Neural cell (in vitro differentiated cells): ENCODE measurements at regions not wholly inside any gene's neighbourhood (a gene's known extent, or its start where the extent isn't known, plus 50 kb on each side); places are given as distances from the start of the nearest gene placed in this dataset.

Source experiments
- EP300 ChIP-seq: fragments of 450-650 bp; conservative IDR thresholded peaks from 2 replicates; pipeline ENCODE4 v1.6.1; 2014; ENCODE audit warnings: antibody characterized with exemption, mild to moderate bottlenecking, moderate library complexity; ENCODE audit not compliant: poor library complexity, severe bottlenecking
- EZH2 ChIP-seq: fragments of 200-600, 300-800 bp; shearing (Covaris generic), sonication (generic); IDR thresholded peaks from 2 replicates; pipeline ENCODE4 v1.6.1; 2014; ENCODE audit warnings: antibody characterized with exemption, low read length, borderline replicate concordance, mild to moderate bottlenecking; ENCODE audit not compliant: insufficient read depth, poor library complexity, severe bottlenecking
- MXI1 ChIP-seq: fragments of 450-650 bp; conservative IDR thresholded peaks from 2 replicates; pipeline ENCODE4 v1.6.1; 2014; ENCODE audit warnings: antibody characterized with exemption, mild to moderate bottlenecking; ENCODE audit not compliant: poor library complexity, severe bottlenecking
- POLR2AphosphoS5 ChIP-seq: IDR thresholded peaks from 2 replicates; pipeline ENCODE4 v1.6.1; 2012
- RAD21 ChIP-seq: fragments of 450-650 bp; conservative IDR thresholded peaks from 2 replicates; pipeline ENCODE4 v1.6.1; 2014; ENCODE audit warnings: antibody characterized with exemption, mild to moderate bottlenecking, moderate library complexity
- SMC3 ChIP-seq: fragments of 450-650 bp; conservative IDR thresholded peaks from 2 replicates; pipeline ENCODE4 v1.6.1; 2014; ENCODE audit warnings: antibody characterized with exemption, mild to moderate bottlenecking, moderate library complexity; ENCODE audit not compliant: poor library complexity
- TAF1 ChIP-seq: IDR thresholded peaks from 2 replicates; pipeline ENCODE4 v1.6.1; 2012; ENCODE audit warnings: low read depth
- TF ChIP-seq, protein P1 (sequence below): fragments of 450-650 bp; IDR thresholded peaks from 2 replicates; pipeline ENCODE4 v1.5.1; 2014; ENCODE audit warnings: antibody characterized with exemption, mild to moderate bottlenecking, moderate library complexity; ENCODE audit not compliant: poor library complexity, severe bottlenecking
- TF ChIP-seq, protein P2 (sequence below): IDR thresholded peaks from 2 replicates; pipeline ENCODE4 v1.6.1; 2012; ENCODE audit warnings: borderline replicate concordance

DNA sequence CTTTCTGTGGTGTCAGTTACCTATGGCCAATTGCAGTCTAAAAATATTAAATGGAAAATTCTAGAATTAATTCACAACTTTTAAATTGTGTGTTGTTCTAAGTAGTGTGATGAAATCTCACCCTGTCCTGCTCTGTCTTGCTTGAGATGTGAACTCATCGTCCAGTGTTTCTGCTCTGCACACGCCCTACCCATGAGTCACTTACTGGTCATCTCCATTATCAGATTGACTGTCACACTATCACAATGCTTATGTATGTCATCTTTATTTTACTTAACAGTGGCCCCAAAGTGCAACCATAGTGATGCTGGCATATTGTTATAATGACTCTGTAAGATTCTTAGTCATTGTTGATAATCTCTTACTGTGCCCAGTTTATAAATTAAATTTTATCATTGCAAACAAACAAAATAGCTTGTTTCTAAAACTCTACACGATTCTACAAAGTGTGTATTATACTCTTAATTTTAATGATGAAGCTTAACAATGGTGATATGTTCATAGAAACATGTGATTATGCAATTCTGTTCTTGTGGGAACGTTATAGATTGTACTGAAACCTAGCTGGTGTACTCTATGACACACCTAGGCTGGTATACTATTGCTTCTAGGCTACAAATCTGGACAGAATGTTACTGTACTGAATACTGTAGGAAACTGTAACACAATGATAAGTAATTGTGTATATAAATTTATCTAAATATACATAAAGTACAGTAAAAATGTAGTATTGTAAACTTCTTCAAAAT, 1086.8 kb upstream of the PIK3C3 start:
- TF ChIP-seq, protein P1, sequence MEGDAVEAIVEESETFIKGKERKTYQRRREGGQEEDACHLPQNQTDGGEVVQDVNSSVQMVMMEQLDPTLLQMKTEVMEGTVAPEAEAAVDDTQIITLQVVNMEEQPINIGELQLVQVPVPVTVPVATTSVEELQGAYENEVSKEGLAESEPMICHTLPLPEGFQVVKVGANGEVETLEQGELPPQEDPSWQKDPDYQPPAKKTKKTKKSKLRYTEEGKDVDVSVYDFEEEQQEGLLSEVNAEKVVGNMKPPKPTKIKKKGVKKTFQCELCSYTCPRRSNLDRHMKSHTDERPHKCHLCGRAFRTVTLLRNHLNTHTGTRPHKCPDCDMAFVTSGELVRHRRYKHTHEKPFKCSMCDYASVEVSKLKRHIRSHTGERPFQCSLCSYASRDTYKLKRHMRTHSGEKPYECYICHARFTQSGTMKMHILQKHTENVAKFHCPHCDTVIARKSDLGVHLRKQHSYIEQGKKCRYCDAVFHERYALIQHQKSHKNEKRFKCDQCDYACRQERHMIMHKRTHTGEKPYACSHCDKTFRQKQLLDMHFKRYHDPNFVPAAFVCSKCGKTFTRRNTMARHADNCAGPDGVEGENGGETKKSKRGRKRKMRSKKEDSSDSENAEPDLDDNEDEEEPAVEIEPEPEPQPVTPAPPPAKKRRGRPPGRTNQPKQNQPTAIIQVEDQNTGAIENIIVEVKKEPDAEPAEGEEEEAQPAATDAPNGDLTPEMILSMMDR = no peak
- TF ChIP-seq, protein P2, sequence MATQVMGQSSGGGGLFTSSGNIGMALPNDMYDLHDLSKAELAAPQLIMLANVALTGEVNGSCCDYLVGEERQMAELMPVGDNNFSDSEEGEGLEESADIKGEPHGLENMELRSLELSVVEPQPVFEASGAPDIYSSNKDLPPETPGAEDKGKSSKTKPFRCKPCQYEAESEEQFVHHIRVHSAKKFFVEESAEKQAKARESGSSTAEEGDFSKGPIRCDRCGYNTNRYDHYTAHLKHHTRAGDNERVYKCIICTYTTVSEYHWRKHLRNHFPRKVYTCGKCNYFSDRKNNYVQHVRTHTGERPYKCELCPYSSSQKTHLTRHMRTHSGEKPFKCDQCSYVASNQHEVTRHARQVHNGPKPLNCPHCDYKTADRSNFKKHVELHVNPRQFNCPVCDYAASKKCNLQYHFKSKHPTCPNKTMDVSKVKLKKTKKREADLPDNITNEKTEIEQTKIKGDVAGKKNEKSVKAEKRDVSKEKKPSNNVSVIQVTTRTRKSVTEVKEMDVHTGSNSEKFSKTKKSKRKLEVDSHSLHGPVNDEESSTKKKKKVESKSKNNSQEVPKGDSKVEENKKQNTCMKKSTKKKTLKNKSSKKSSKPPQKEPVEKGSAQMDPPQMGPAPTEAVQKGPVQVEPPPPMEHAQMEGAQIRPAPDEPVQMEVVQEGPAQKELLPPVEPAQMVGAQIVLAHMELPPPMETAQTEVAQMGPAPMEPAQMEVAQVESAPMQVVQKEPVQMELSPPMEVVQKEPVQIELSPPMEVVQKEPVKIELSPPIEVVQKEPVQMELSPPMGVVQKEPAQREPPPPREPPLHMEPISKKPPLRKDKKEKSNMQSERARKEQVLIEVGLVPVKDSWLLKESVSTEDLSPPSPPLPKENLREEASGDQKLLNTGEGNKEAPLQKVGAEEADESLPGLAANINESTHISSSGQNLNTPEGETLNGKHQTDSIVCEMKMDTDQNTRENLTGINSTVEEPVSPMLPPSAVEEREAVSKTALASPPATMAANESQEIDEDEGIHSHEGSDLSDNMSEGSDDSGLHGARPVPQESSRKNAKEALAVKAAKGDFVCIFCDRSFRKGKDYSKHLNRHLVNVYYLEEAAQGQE = no peak
- no peak for TF ChIP-seq EZH2
- no peak for TF ChIP-seq TAF1
- no peak for TF ChIP-seq POLR2AphosphoS5
- no peak for TF ChIP-seq EP300
- TF ChIP-seq MXI1 = no peak
- no peak for TF ChIP-seq RAD21
- no peak for TF ChIP-seq SMC3
